ENCODE measurements at regions not wholly inside any gene's neighbourhood (a gene's known extent, or its start where the extent isn't known, plus 50 kb on each side); places are given as distances from the start of the nearest gene placed in this dataset.

DNA sequence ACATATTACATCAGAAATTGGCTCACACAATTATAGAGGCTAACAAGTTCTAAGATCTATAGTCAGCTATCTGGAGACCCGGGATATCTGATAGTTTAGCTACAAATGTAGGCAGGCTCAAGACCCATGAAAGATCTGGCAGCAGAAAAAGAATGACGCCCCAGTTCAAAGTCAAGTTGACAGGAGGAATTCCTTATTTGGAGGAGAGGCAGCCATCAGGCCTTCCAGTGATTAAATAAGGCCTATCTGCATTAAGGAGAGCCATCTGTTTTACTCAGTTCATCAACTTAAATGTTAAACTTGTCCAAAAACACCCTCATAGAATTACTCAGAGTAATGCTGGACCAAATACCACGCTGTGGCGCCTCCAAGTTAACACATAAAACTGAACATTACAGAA lies 1402.6 kb downstream of the FAM181B start:
- ChIA-PET CTCF (no interaction called here), POLR2A (ENCODE audit: unreplicated experiment) (no interaction called here)
- Histone ChIP-seq H3K27ac (ENCODE audit: low read length) (no peak overlapping the region), H3K4me2 (ENCODE audit: low read length) (no peak overlapping the region), H3K9me3 (ENCODE audit: low read length) (peaks cover 18% of the 10 kb centered on the region; the same call in 1 of the 2 replicates), H3K79me2 (ENCODE audit: low read length) (no peaks in the 10 kb centered on the region), H3K9me2 (replicated peaks; ENCODE audit: low read length) (no peaks in the 10 kb centered on the region), H3K36me3 (ENCODE audit: low read depth, low read length) (no peaks in the 10 kb centered on the region), H2AFZ (ENCODE audit: low read length) (no peak overlapping the region), H3F3A (ENCODE audit: low read length, unreplicated experiment) (no peaks in the 10 kb centered on the region), H3K27me3 (ENCODE audit: low read length) (no peaks in the 10 kb centered on the region), H3K4me3 (ENCODE audit: low read length) (no peak overlapping the region), H3K4me1 (ENCODE audit: insufficient read depth, low read length) (no peaks in the 10 kb centered on the region), H4K20me1 (ENCODE audit: low read length) (no peaks in the 10 kb centered on the region), H3K9ac (ENCODE audit: low read length) (no peak overlapping the region)
- ATAC-seq (no peak), DNase-seq (no peak)
- intact Hi-C loops (cut with micrococcal nuclease) = no loop called here
- BruUV-seq (replicated peaks) = no TSS peak
- TF ChIP-seq EZH2 (IDR thresholded peaks at IDR 0.05; ENCODE audit: low read length, unreplicated experiment) = no peak
- TF ChIP-seq CTCF (conservative IDR thresholded peaks at IDR 0.05; ENCODE audit: low read depth, low read length) = no peak

DNA sequence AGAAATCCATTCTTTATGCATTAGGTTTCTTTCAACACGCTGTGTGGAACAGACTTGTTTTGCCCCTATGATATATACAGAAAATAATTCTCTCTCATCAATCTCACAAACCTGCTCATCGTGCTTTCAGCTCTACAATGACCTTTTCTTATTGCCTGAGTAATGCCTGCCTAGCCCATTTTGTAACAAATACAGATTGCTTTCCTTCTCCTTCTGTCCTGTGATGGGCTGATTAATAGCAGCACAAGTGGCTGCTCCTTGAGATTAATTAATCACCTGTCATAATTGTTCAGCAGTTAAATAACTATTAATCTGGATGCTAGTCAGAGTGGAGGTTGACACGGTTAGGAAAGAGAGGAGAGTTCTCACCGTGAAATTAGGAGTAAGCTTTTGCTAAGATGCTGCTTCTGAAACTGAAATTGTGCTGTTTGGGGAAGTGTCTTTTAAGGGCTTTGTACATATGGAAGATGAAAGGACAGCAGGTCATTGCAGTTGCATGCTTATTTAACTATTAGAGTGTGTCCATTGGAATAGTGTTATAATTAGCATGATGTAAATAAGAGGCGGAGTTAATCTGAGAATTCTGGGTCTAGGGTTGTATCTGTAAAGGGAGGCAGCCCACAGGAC lies 1430.5 kb downstream of the FAM181B start:
- no peaks in the 10 kb centered on the region for H3F3A ChIP-seq (ENCODE audit: low read length, unreplicated experiment)
- peaks cover 24% of the 10 kb centered on the region; the same call in 1 of the 2 replicates for H3K9me3 ChIP-seq (ENCODE audit: low read length)
- no peaks in the 10 kb centered on the region for H3K27me3 ChIP-seq (ENCODE audit: low read length)
- no peaks in the 10 kb centered on the region for H4K20me1 ChIP-seq (ENCODE audit: low read length)
- no peak overlapping the region for H2AFZ ChIP-seq (ENCODE audit: low read length)
- TF ChIP-seq CTCF (conservative IDR thresholded peaks at IDR 0.05; ENCODE audit: low read depth, low read length) (no peak), EZH2phosphoT487 (IDR thresholded peaks at IDR 0.05; ENCODE audit: borderline replicate concordance, low read length) (no peak), EZH2 (IDR thresholded peaks at IDR 0.05; ENCODE audit: low read length, unreplicated experiment) (no peak)
- no peak overlapping the region for H3K27ac ChIP-seq (ENCODE audit: low read length)
- intact Hi-C loops (cut with micrococcal nuclease) = no loop called here
- H3K9ac ChIP-seq (ENCODE audit: low read length) = no peak overlapping the region
- no peak for DNase-seq
- H3K4me2 ChIP-seq (ENCODE audit: low read length) = no peak overlapping the region
- no peak for ATAC-seq
- POLR2A ChIA-PET (ENCODE audit: unreplicated experiment) = no interaction called here
- no peaks in the 10 kb centered on the region for H3K36me3 ChIP-seq (ENCODE audit: low read depth, low read length)
- H3K4me3 ChIP-seq (ENCODE audit: low read length) = no peak overlapping the region
- CTCF ChIA-PET = no interaction called here
- no TSS peak for BruUV-seq (replicated peaks)
- H3K79me2 ChIP-seq (ENCODE audit: low read length) = no peaks in the 10 kb centered on the region
- H3K4me1 ChIP-seq (ENCODE audit: insufficient read depth, low read length) = no peaks in the 10 kb centered on the region
- H3K9me2 ChIP-seq (replicated peaks; ENCODE audit: low read length) = no peaks in the 10 kb centered on the region

- intact Hi-C loops (cut with micrococcal nuclease) = no loop called here
- no peaks in the 10 kb centered on the region for H3K9me2 ChIP-seq (replicated peaks; ENCODE audit: low read length)
- no peak overlapping the region for H3K4me2 ChIP-seq (ENCODE audit: low read length)
- no peak overlapping the region for H2AFZ ChIP-seq (ENCODE audit: low read length)
- H3K9me3 ChIP-seq (ENCODE audit: low read length) = peaks cover 29% of the 10 kb centered on the region; the same call in 1 of the 2 replicates
- BruUV-seq (replicated peaks) = no TSS peak
- no peak overlapping the region for H3K27ac ChIP-seq (ENCODE audit: low read length)
- TF ChIP-seq EZH2phosphoT487 (IDR thresholded peaks at IDR 0.05; ENCODE audit: borderline replicate concordance, low read length) (no peak), EZH2 (IDR thresholded peaks at IDR 0.05; ENCODE audit: low read length, unreplicated experiment) (no peak), CTCF (conservative IDR thresholded peaks at IDR 0.05; ENCODE audit: low read depth, low read length) (no peak)
- no peaks in the 10 kb centered on the region for H3K79me2 ChIP-seq (ENCODE audit: low read length)
- H3K36me3 ChIP-seq (ENCODE audit: low read depth, low read length) = no peaks in the 10 kb centered on the region
- H3K4me1 ChIP-seq (ENCODE audit: insufficient read depth, low read length) = no peaks in the 10 kb centered on the region
- no peak overlapping the region for H3K4me3 ChIP-seq (ENCODE audit: low read length)
- no peaks in the 10 kb centered on the region for H4K20me1 ChIP-seq (ENCODE audit: low read length)
- ATAC-seq (no peak), DNase-seq (no peak)
- H3K27me3 ChIP-seq (ENCODE audit: low read length) = no peaks in the 10 kb centered on the region
- H3F3A ChIP-seq (ENCODE audit: low read length, unreplicated experiment) = no peaks in the 10 kb centered on the region
- CTCF ChIA-PET = no interaction called here
- H3K9ac ChIP-seq (ENCODE audit: low read length) = no peak overlapping the region
- POLR2A ChIA-PET (ENCODE audit: unreplicated experiment) = no interaction called here
Measured at GRCh38 chr11:81301166-81301830, 1432.4 kb downstream of the FAM181B start.

All from PC-3 (cell line).